Progenitor cell of endocrine pancreas (in vitro differentiated cells): ENCODE measurements at regions not wholly inside any gene's neighbourhood (a gene's known extent, or its start where the extent isn't known, plus 50 kb on each side); places are given as distances from the start of the nearest gene placed in this dataset.

Source experiments
- DNase-seq: peaks from one replicate; pipeline ENCODE4 v3.0.0; 2021; ENCODE audit warnings: low spot score; ENCODE audit not compliant: unreplicated experiment
- H3K27ac Mint-ChIP-seq: 2 replicates; pipeline ENCODE4 v1.8.0; 2021; ENCODE audit warnings: mild to moderate bottlenecking, moderate library complexity, mixed read lengths
- H3K27me3 Mint-ChIP-seq: 2 replicates; pipeline ENCODE4 v1.8.0; 2021; ENCODE audit warnings: mixed read lengths
- H3K36me3 Mint-ChIP-seq: 2 replicates; pipeline ENCODE4 v1.8.0; 2022; ENCODE audit warnings: mixed read lengths; ENCODE audit not compliant: insufficient read depth
- H3K4me1 Mint-ChIP-seq: 2 replicates; pipeline ENCODE4 v1.8.0; 2021; ENCODE audit warnings: low read depth, mixed read lengths
- H3K4me3 Mint-ChIP-seq: 2 replicates; pipeline ENCODE4 v1.8.0; 2021; ENCODE audit warnings: low read depth, mild to moderate bottlenecking, moderate library complexity, mixed read lengths
- H3K9me3 Mint-ChIP-seq: 2 replicates; pipeline ENCODE4 v1.8.0; 2021; ENCODE audit warnings: low read depth, mixed read lengths
- TF ChIP-seq, protein P1 (sequence below): fragments of 200-600 bp; sonication (generic); IDR thresholded peaks from one replicate; pipeline ENCODE4 v1.5.0; 2021; ENCODE audit warnings: antibody characterized with exemption, mild to moderate bottlenecking; ENCODE audit not compliant: unreplicated experiment

DNA sequence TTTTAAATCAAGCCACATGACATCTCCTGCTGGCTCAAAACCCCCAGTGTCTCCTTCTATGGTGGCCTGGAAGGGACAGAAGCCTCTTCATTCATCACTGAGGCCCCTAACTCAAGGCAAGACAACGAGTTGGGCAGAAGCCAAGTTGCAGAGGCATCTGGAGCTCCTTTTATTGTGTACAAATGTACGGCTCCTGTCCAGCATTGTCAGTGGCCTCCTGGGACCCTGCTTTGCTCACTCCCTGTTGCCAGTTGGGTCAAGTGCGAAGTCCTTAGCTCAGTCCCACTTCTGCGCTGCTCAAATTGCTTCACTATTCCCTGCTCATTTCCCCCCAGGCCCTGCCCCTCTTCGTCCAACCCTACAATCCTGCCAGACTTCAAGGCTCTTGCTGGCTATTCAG, 181.2 kb upstream of the PMEPA1 start:
- Mint-ChIP-seq H3K27ac (no peak overlapping the region), H3K36me3 (no peaks in the 10 kb centered on the region), H3K27me3 (peaks cover 33% of the 10 kb centered on the region), H3K9me3 (peaks cover 17% of the 10 kb centered on the region), H3K4me1 (no peaks in the 10 kb centered on the region), H3K4me3 (no peak overlapping the region)
- no peak for DNase-seq
- TF ChIP-seq, protein P1, sequence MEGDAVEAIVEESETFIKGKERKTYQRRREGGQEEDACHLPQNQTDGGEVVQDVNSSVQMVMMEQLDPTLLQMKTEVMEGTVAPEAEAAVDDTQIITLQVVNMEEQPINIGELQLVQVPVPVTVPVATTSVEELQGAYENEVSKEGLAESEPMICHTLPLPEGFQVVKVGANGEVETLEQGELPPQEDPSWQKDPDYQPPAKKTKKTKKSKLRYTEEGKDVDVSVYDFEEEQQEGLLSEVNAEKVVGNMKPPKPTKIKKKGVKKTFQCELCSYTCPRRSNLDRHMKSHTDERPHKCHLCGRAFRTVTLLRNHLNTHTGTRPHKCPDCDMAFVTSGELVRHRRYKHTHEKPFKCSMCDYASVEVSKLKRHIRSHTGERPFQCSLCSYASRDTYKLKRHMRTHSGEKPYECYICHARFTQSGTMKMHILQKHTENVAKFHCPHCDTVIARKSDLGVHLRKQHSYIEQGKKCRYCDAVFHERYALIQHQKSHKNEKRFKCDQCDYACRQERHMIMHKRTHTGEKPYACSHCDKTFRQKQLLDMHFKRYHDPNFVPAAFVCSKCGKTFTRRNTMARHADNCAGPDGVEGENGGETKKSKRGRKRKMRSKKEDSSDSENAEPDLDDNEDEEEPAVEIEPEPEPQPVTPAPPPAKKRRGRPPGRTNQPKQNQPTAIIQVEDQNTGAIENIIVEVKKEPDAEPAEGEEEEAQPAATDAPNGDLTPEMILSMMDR, result no peak

DNA sequence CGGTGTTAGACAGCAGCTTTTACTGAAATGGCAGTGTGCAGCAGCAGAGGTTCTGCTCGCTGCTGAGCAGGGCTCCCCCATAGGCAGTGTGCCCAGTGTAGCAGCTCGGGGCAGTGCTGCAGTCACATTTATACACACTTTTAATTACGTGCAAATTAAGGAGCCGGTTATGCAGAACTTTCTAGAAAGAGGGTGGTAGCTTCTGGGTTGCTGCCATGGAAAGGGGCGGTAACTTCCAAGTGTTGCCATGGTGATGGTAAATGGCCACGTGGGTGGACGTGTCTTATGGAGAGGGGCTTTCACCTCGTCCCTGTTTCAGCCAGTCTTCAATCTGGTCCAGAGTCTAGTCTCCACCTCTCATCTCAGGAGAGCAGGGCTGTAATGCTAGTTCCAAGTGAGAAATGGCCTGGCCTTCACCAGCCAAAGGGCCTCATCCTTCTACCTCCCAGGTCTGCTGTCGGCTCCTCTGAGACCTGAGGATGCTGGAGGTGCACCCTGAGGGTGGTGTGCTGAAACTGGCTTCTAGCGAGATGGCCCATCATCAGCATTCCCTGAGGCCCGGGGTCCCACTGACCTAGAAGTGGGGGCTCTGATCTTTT, 180.5 kb upstream of the PMEPA1 start:
- no peak overlapping the region for H3K27ac Mint-ChIP-seq
- no peak for DNase-seq
- no peak overlapping the region for H3K4me3 Mint-ChIP-seq
- H3K4me1 Mint-ChIP-seq, result no peaks in the 10 kb centered on the region
- peaks cover 34% of the 10 kb centered on the region for H3K27me3 Mint-ChIP-seq
- H3K36me3 Mint-ChIP-seq, result no peaks in the 10 kb centered on the region
- H3K9me3 Mint-ChIP-seq, result peaks cover 17% of the 10 kb centered on the region
- TF ChIP-seq, protein P1, result no peak

DNA sequence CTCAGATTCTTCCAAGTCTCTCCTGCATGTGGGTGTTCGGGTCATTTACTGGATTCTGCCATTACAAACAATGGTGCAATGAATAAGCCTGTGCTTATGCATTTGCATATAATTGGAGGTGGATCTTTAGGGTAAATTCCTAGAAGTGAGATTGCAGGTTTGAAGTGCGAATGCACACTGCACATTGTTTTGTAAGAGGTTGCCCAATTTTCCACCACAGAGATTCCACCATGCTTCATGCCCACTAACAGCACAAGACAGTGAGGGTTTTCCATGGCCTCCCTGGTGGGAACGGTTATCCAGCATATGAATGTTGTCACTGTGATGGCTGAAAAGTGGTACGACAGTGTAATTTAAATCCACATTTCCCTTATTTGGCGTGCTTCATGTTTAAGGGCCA, 178.8 kb upstream of the PMEPA1 start:
- Mint-ChIP-seq H3K27me3 (peaks cover 39% of the 10 kb centered on the region), H3K4me1 (no peaks in the 10 kb centered on the region), H3K36me3 (no peaks in the 10 kb centered on the region), H3K4me3 (no peak overlapping the region), H3K27ac (no peak overlapping the region), H3K9me3 (peaks cover 17% of the 10 kb centered on the region)
- TF ChIP-seq, protein P1, result no peak
- DNase-seq, result no peak

DNA sequence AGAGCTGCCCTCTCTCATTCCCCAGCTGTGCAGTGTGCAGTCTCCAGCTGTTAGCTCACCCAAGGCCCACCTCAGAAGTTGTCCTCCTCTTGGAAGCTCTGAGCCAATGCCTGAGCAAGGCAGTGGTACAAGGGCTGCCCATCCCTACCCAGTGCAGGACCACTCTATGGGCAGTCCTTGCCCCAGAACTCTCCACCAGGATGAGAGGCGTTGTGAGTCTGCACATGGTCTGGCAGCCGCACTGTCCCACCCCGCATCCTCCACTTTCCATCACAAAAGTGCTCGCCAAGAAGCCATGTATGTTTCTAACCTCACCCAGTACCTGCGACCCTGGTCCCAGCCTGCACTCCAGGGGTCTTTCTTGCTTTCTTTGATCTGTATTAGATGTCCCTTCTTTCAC, 175.1 kb upstream of the PMEPA1 start:
- Mint-ChIP-seq H3K27ac (no peak overlapping the region), H3K4me1 (no peaks in the 10 kb centered on the region), H3K36me3 (no peaks in the 10 kb centered on the region), H3K27me3 (peaks cover 42% of the 10 kb centered on the region), H3K9me3 (peaks cover 17% of the 10 kb centered on the region), H3K4me3 (no peak overlapping the region)
- TF ChIP-seq, protein P1, result no peak
- DNase-seq, result no peak

DNA sequence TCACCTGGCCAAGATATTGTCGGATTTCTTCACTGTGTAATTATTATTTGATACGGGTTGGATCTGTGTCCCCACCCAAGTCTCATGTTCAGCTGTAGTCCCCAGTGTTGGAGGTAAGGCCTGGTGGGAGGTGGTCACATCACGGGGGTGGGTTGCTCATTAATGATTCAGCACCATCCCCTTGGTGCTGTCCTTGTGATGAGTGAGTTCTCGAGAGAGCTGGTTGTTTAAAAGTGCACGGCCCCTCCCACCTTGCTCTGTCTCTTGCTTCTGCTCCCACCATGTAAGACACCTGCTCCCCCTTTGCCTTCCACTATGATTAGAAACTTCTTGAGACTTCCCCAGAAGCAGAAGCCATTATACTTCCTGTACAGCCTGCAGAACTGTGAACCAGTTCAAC, 173.9 kb upstream of the PMEPA1 start:
- Mint-ChIP-seq H3K27me3 (peaks cover 52% of the 10 kb centered on the region), H3K4me3 (no peak overlapping the region), H3K36me3 (no peaks in the 10 kb centered on the region), H3K27ac (no peak overlapping the region), H3K9me3 (peaks cover 17% of the 10 kb centered on the region), H3K4me1 (no peaks in the 10 kb centered on the region)
- DNase-seq, result no peak
- TF ChIP-seq, protein P1, result no peak
